ENCODE measurements at regions not wholly inside any gene's neighbourhood (a gene's known extent, or its start where the extent isn't known, plus 50 kb on each side); places are given as distances from the start of the nearest gene placed in this dataset.

DNA sequence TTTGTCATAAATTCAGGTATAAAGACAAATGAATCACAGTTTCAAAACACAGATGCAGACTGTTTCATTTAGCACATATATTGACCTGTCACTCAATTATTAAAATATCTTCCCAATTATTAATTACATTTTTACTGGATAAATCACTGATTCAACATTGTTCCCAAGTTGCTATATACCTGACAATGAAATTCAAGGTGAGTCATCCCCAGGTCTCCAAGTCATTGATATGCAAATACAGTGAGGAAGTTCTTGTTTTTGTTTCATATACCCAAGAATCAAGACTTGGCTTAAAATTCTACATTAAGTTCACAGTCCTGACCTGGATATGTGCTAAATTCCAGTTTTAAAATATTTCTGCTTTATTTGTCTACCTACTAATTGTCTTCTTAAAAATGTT is 599.3 kb upstream of the PSMD7 start:
- H4K91ac ChIP-seq (ENCODE audit: low read length) = no peak overlapping the region
- H2BK120ac ChIP-seq (ENCODE audit: low read depth, low read length) = no peak overlapping the region
- H3K9me3 ChIP-seq (ENCODE audit: control insufficient read depth, low read length) = no peaks in the 10 kb centered on the region
- no peaks in the 10 kb centered on the region for H3K36me3 ChIP-seq (ENCODE audit: control insufficient read depth in 1 of 2, insufficient read depth in 2 of 2, low read depth in 1 of 2, low read length in 2 of 2)
- no peak overlapping the region for H3K4me2 ChIP-seq (ENCODE audit: low read length, poor library complexity, severe bottlenecking)
- no peak overlapping the region for H3K23ac ChIP-seq (ENCODE audit: low read length in 2 of 2)
- no peak overlapping the region for H2BK15ac ChIP-seq (ENCODE audit: low read depth, poor library complexity, severe bottlenecking)
- no peak overlapping the region for H3K14ac ChIP-seq (ENCODE audit: low read length in 2 of 2)
- no peak overlapping the region for H2AK5ac ChIP-seq (ENCODE audit: low read length, severe bottlenecking)
- DNase-seq = no peak
- no peak overlapping the region for H3K27ac ChIP-seq (ENCODE audit: low read length, poor library complexity, severe bottlenecking)
- H3K4me3 ChIP-seq (ENCODE audit: insufficient read depth in 1 of 2, low read depth in 1 of 2, low read length in 2 of 2) = no peak overlapping the region
- H2AFZ ChIP-seq (ENCODE audit: low read depth, low read length) = no peak overlapping the region
- H2BK12ac ChIP-seq (ENCODE audit: low read length in 2 of 2) = no peak overlapping the region
- H3K4ac ChIP-seq (ENCODE audit: low read depth in 1 of 2, low read length in 2 of 2) = no peak overlapping the region
- H4K8ac ChIP-seq (ENCODE audit: low read length) = no peak overlapping the region
- no peaks in the 10 kb centered on the region for H3K27me3 ChIP-seq (ENCODE audit: control insufficient read depth in 1 of 2, insufficient read depth in 1 of 2, low read length in 2 of 2)
- no peaks in the 10 kb centered on the region for H3K4me1 ChIP-seq (ENCODE audit: control insufficient read depth, insufficient read depth, low read depth, low read length)
- no peak overlapping the region for H2BK5ac ChIP-seq (ENCODE audit: low read depth, low read length, poor library complexity, severe bottlenecking)
- no peaks in the 10 kb centered on the region for H3K79me1 ChIP-seq (replicated peaks; ENCODE audit: low read length, poor library complexity, severe bottlenecking)
- H3K18ac ChIP-seq (ENCODE audit: low read depth in 1 of 2, low read length in 2 of 2) = no peak overlapping the region
- H3K9ac ChIP-seq (ENCODE audit: low read length) = no peak overlapping the region

DNA sequence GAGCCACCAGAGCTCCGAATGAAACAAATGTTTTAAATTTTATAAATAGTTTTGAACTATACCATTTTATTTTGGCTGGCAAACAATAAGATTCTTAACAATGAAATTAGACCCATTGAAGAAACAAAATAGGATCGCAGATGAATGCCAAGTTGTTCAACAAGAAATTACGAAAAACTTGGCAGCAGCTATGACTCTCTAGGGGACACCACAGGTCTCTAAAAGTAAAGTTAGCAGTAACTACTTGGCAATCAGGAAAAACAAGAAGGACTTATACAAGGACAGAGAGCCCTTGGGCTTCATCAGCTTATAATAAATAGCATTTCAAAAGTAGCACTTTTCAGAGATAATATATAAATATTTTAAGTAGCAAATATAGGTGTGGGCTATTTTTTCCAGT is 603.8 kb upstream of the PSMD7 start:
- Histone ChIP-seq H3K9me3 (ENCODE audit: control insufficient read depth, low read length) (no peaks in the 10 kb centered on the region), H2AFZ (ENCODE audit: low read depth, low read length) (no peak overlapping the region), H2BK15ac (ENCODE audit: low read depth, poor library complexity, severe bottlenecking) (no peak overlapping the region), H2BK5ac (ENCODE audit: low read depth, low read length, poor library complexity, severe bottlenecking) (no peak overlapping the region), H2AK5ac (ENCODE audit: low read length, severe bottlenecking) (no peak overlapping the region), H3K36me3 (ENCODE audit: control insufficient read depth in 1 of 2, insufficient read depth in 2 of 2, low read depth in 1 of 2, low read length in 2 of 2) (no peaks in the 10 kb centered on the region), H3K4ac (ENCODE audit: low read depth in 1 of 2, low read length in 2 of 2) (no peak overlapping the region), H3K14ac (ENCODE audit: low read length in 2 of 2) (no peak overlapping the region), H3K18ac (ENCODE audit: low read depth in 1 of 2, low read length in 2 of 2) (no peak overlapping the region), H3K4me3 (ENCODE audit: insufficient read depth in 1 of 2, low read depth in 1 of 2, low read length in 2 of 2) (no peak overlapping the region), H2BK12ac (ENCODE audit: low read length in 2 of 2) (no peak overlapping the region), H4K91ac (ENCODE audit: low read length) (no peak overlapping the region), H3K4me2 (ENCODE audit: low read length, poor library complexity, severe bottlenecking) (no peak overlapping the region), H3K4me1 (ENCODE audit: control insufficient read depth, insufficient read depth, low read depth, low read length) (no peaks in the 10 kb centered on the region), H4K8ac (ENCODE audit: low read length) (no peak overlapping the region), H3K27me3 (ENCODE audit: control insufficient read depth in 1 of 2, insufficient read depth in 1 of 2, low read length in 2 of 2) (no peaks in the 10 kb centered on the region), H3K79me1 (replicated peaks; ENCODE audit: low read length, poor library complexity, severe bottlenecking) (no peaks in the 10 kb centered on the region), H3K27ac (ENCODE audit: low read length, poor library complexity, severe bottlenecking) (no peak overlapping the region), H2BK120ac (ENCODE audit: low read depth, low read length) (no peak overlapping the region), H3K9ac (ENCODE audit: low read length) (no peak overlapping the region), H3K23ac (ENCODE audit: low read length in 2 of 2) (no peak overlapping the region)
- WGBS = 100% methylated on average over 2 of the region's 3 CpGs
- DNase-seq = no peak

DNA sequence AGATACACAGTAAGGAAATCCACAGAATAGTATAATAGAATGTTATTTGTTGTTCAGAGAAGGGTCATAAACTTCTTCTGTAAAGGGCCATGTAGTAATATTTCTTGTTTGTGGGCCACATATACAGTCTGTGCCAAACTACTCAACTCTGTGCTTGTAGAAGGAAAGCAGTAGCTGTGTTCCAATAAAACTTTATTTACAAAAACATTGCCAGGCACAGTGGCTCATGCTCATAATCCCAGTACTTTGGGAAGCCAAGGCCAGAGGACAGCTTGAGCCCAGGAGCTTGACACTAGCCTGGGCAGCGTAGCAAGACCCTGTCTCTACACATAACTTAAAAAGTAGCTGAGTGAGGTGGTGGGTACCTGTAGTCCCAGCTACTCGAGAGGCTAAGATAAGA is 612.8 kb upstream of the PSMD7 start:
- H3K4me3 ChIP-seq (ENCODE audit: insufficient read depth in 1 of 2, low read depth in 1 of 2, low read length in 2 of 2) = no peak overlapping the region
- no peak overlapping the region for H4K8ac ChIP-seq (ENCODE audit: low read length)
- H3K23ac ChIP-seq (ENCODE audit: low read length in 2 of 2) = no peak overlapping the region
- H2BK120ac ChIP-seq (ENCODE audit: low read depth, low read length) = no peak overlapping the region
- peaks cover 2% of the 10 kb centered on the region for H3K9me3 ChIP-seq (ENCODE audit: control insufficient read depth, low read length)
- no peak overlapping the region for H2AFZ ChIP-seq (ENCODE audit: low read depth, low read length)
- H2BK15ac ChIP-seq (ENCODE audit: low read depth, poor library complexity, severe bottlenecking) = no peak overlapping the region
- H3K18ac ChIP-seq (ENCODE audit: low read depth in 1 of 2, low read length in 2 of 2) = no peak overlapping the region
- H3K9ac ChIP-seq (ENCODE audit: low read length) = no peak overlapping the region
- no peaks in the 10 kb centered on the region for H3K79me1 ChIP-seq (replicated peaks; ENCODE audit: low read length, poor library complexity, severe bottlenecking)
- H2BK5ac ChIP-seq (ENCODE audit: low read depth, low read length, poor library complexity, severe bottlenecking) = no peak overlapping the region
- no peaks in the 10 kb centered on the region for H3K4me1 ChIP-seq (ENCODE audit: control insufficient read depth, insufficient read depth, low read depth, low read length)
- H3K36me3 ChIP-seq (ENCODE audit: control insufficient read depth in 1 of 2, insufficient read depth in 2 of 2, low read depth in 1 of 2, low read length in 2 of 2) = no peaks in the 10 kb centered on the region
- no peak overlapping the region for H4K91ac ChIP-seq (ENCODE audit: low read length)
- WGBS = 74% methylated on average over 2 of the region's 2 CpGs
- H3K27me3 ChIP-seq (ENCODE audit: control insufficient read depth in 1 of 2, insufficient read depth in 1 of 2, low read length in 2 of 2) = no peaks in the 10 kb centered on the region
- H2BK12ac ChIP-seq (ENCODE audit: low read length in 2 of 2) = no peak overlapping the region
- no peak for DNase-seq
- no peak overlapping the region for H3K4me2 ChIP-seq (ENCODE audit: low read length, poor library complexity, severe bottlenecking)
- no peak overlapping the region for H3K14ac ChIP-seq (ENCODE audit: low read length in 2 of 2)
- no peak overlapping the region for H2AK5ac ChIP-seq (ENCODE audit: low read length, severe bottlenecking)
- H3K4ac ChIP-seq (ENCODE audit: low read depth in 1 of 2, low read length in 2 of 2) = no peak overlapping the region
- H3K27ac ChIP-seq (ENCODE audit: low read length, poor library complexity, severe bottlenecking) = no peak overlapping the region

DNA sequence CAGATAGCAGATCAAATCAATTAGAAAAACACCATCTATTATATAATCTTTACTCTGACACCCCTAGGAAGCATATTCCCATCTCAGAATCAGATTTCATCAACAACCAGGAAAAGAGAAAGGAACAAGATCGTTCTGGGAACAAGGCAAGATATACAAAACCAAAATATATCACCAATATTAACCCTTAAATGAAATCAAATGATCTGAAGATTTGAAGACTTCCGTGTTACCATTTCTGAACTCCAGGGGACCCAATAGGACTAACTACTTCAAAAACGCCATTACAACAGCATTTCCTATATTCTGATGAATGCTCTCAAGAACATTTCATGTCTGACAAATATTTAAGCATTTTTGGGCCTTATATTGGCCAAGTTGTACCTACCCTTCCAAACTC is 624.2 kb upstream of the ZFHX3 start:
- Histone ChIP-seq H3K9me3 (ENCODE audit: control insufficient read depth, low read length) (peaks cover 13% of the 10 kb centered on the region), H2BK5ac (ENCODE audit: low read depth, low read length, poor library complexity, severe bottlenecking) (no peak overlapping the region), H2AK5ac (ENCODE audit: low read length, severe bottlenecking) (no peak overlapping the region), H3K27me3 (ENCODE audit: control insufficient read depth in 1 of 2, insufficient read depth in 1 of 2, low read length in 2 of 2) (no peaks in the 10 kb centered on the region), H2BK120ac (ENCODE audit: low read depth, low read length) (no peak overlapping the region), H2BK15ac (ENCODE audit: low read depth, poor library complexity, severe bottlenecking) (no peak overlapping the region), H3K23ac (ENCODE audit: low read length in 2 of 2) (no peak overlapping the region), H3K9ac (ENCODE audit: low read length) (no peak overlapping the region), H4K91ac (ENCODE audit: low read length) (no peak overlapping the region), H4K8ac (ENCODE audit: low read length) (no peak overlapping the region), H3K4me1 (ENCODE audit: control insufficient read depth, insufficient read depth, low read depth, low read length) (no peaks in the 10 kb centered on the region), H2BK12ac (ENCODE audit: low read length in 2 of 2) (no peak overlapping the region), H3K27ac (ENCODE audit: low read length, poor library complexity, severe bottlenecking) (no peak overlapping the region), H3K36me3 (ENCODE audit: control insufficient read depth in 1 of 2, insufficient read depth in 2 of 2, low read depth in 1 of 2, low read length in 2 of 2) (no peaks in the 10 kb centered on the region), H3K4me2 (ENCODE audit: low read length, poor library complexity, severe bottlenecking) (no peak overlapping the region), H3K4ac (ENCODE audit: low read depth in 1 of 2, low read length in 2 of 2) (no peak overlapping the region), H3K18ac (ENCODE audit: low read depth in 1 of 2, low read length in 2 of 2) (no peak overlapping the region), H2AFZ (ENCODE audit: low read depth, low read length) (no peak overlapping the region), H3K14ac (ENCODE audit: low read length in 2 of 2) (no peak overlapping the region), H3K4me3 (ENCODE audit: insufficient read depth in 1 of 2, low read depth in 1 of 2, low read length in 2 of 2) (no peak overlapping the region), H3K79me1 (replicated peaks; ENCODE audit: low read length, poor library complexity, severe bottlenecking) (no peaks in the 10 kb centered on the region)
- no peak for DNase-seq
- 57% methylated on average over 3 of the region's 3 CpGs for WGBS

Data from mesenchymal stem cell (in vitro differentiated cells and primary cell).